ENCODE measurements at regions not wholly inside any gene's neighbourhood (a gene's known extent, or its start where the extent isn't known, plus 50 kb on each side); places are given as distances from the start of the nearest gene placed in this dataset.

DNA sequence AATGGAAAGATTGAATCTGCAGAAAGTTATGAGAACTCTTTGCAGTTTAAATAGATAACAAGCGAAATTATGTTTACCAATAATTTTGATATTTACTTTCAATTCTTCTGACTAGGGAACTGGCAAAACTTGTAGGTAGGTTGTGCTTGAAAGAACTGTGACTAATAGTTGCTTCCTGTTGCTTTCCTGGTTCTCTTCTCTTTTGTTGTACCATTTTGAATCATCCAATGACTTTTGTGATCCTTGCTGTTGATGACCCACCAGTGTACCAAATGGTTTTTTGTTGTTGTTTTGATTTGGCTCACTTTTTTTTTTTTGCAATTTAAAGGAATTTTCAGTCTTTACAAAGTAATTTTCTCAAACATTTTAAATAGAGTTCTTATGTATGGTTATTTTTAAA, 64.9 kb upstream of the DCBLD2 start:
- DNase-seq (ENCODE audit: low read depth), result peak; percentile 66

DNA sequence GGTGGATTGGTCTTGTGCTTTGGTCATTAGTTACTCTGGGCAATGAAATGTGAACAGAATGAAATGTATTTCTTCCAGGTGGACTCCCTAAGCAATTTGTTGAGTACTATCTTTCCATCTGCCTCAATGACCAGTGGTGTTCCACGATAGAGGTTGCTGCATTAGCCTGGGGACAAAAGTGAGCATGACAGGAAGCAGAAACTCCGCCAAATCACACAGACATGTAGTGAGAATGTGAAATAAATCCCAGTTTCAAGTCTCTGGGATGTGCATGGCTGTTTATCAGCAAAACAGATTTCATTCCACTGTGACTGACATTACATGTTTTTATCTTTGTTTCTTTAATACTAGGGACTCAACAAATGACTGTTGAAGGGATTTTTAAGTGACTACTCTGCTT, 63.3 kb upstream of the DCBLD2 start:
- peak; percentile 68 for DNase-seq (ENCODE audit: low read depth)

DNA sequence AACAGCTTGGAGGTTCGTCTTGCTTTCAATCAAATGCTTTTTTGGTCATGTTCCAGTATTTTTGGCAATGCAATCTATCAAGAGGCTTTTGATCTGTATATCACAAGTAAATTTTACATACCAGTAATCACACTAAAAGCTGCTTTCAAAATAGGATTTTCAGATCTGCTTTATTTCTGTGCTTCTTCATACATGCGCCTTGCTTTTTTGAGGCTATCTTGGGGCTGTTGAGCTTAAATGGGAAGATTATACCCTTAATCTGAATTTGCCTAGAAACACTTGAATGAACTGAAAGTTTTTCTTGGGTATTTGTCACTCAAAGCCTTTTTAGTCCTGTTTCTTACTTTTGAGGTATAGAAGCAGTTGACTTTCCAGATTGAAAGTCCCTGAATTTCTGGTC, 62.1 kb upstream of the DCBLD2 start:
- no peak for DNase-seq (ENCODE audit: low read depth)

DNA sequence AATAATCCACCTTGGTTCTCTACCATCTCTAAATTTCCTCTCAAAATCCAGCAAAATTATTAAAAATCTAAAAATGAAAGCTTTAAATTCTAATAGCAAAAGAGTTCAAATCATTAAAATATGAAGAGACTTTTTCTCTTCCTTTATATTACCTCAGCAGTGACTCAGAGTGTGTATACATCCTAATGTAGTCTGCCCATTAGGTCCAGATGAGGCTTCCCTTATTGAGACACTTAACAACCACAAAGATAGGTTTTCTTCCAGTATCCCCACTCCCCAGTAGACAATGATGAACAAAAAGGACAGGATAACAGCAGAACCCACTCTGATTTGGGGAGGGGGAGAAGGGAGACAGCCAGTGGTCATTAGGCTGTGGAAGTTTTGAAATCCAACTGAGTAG, 61.5 kb upstream of the DCBLD2 start:
- no peak for DNase-seq (ENCODE audit: low read depth)

DNA sequence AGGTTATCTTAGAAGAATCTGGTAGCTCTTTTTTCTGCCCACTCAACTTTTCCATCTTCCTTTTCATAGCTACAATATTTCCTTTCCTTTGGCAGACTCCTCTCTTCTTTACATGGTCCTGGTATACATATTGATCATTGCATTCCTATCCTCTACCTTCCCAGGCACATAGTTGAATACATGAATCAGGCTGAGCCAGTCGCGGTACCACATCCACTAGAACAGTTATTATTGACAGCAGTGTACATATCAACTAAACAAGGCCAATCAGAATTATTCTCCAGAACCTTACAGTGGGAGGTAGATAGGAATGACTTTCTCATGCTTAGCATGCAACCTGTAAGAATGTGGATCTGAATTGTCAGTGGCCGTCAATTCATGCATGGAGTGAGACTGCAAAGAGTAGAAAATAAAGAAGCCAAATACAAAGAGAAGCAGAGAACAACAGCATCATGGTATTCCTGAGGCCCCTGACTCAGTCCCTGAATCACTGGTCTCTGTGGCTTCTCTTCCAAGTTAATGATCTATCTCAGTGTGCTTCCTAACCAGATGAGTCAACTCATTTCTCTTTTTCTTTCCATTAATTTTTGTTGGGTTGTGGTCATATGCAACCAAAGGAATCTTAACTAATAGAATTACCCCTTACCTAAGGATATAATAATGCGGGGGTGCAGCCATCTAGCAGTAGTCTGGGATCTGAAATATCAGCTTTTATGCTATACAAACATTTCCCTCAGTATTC, 60.9 kb upstream of the DCBLD2 start:
- DNase-seq (ENCODE audit: low read depth), result peak; percentile 96

DNA sequence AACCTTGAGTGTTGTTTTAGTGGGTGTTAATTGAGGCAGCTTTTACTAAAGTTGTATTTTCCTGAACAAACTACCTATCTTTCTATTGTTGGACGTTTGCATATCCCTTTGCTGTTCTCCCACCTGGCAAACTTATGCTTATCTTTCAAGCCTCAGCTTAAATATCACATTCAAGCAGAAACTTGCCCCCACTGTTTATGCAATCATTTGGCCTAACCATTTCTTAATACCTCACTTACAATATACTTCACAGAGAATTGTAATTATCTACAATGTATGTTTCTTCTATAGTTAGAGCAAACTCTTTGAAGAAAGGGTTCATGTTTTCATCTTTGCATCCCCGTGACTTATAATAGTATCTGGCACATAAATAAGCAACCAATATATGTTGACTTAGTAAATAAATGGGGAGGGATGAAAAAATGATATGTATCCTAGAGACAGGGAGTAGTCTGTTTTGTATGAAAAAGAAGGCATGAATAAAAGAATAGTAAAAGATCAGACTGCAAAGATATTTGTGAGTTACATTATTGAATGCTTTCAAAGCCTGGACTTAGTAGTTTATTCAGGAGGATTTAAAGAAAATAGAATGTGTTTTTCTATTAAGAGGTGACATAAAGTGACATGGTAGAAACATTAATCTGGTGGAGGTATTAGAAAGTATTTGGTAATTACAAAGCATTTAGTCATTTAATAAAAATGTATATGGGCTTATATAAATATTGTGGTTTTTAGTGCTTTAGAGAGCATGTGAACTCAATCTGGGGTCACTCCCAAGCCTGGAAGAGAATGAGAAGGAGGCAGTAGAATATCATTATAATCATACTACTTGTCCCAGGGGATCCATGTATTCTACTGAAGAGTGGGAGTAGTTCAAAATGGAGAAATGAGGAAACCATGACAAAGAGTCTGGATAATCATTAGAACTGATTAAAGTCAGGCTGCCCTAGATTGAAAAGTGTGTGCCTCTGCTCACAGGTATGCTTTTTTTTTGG, 60.0 kb upstream of the DCBLD2 start:
- peak; percentile 79 for DNase-seq (ENCODE audit: low read depth)

DNA sequence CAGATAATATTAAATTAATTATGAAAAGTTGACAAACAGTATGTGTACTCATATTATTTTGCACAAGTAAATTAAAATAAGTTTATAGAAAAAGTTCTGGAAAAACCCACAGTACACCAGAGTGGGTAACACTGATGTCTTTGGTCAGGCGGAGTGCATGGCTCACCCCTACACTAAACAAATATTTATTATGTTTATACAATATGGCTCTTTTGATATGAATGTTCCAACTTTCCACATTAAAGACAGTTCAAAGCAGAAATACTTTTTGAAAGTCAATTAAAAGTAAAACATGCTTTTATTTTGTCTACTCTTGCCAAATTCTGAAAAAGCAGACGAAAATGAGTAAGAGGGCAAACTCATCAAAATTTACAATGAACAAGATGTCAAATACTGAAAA, 56.2 kb upstream of the DCBLD2 start:
- DNase-seq (ENCODE audit: low read depth), result no peak

DNA sequence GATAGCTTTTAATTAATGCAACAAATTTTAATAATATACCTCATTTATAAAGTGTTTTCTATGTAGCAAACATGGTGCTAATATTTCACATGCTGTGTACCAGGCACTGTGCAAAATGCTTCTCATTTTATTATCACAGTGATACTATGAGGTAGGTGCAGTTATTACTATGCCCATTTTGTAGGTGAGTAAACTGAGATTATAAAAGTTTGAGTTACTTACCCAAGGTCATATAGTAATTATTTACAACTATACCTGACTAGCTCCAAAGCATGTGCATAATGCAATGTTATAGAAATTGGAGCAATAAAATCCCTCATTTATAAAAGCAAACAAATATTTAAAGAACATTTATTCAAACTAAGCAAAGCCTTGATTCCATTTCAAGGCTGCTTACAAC, 54.5 kb upstream of the DCBLD2 start:
- no peak for DNase-seq (ENCODE audit: low read depth)

DNA sequence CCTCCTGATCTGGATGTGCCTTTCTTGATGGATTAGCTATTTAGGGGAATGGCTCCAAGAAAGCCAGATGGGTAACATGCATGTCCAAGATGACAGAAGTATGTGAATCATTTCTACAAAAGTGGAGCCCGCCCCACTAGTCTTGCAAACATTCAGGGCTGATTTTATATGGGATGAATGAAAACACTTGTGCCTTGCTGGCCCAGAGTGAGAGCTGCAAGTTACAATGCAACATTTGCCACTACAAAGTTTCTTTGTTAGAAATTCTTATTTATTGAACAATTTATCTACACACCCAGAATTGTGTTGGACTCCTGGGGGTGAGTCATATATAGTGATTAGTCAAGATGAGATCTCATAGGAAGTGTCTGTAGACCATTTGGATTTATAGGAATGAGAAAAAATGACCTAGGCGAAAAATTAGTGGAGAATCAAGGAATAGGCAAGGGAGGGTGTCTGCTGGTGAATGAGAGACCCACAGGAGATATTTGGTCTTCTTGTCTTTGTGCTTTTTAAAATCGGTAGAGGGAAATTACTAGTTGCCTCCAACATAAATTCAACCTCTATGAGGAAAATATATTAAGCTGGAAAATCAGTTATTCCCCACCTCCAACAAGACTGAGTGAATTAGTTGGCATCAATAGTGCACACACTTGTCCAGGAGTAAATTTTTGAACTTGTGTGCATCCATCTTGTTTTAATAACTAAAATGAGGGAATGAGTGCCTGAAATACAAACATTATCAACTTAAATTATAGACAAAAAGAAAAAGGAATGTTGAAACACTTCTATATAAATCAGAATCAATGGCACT, 53.5 kb upstream of the DCBLD2 start:
- DNase-seq (ENCODE audit: low read depth), result peak; percentile 50

DNA sequence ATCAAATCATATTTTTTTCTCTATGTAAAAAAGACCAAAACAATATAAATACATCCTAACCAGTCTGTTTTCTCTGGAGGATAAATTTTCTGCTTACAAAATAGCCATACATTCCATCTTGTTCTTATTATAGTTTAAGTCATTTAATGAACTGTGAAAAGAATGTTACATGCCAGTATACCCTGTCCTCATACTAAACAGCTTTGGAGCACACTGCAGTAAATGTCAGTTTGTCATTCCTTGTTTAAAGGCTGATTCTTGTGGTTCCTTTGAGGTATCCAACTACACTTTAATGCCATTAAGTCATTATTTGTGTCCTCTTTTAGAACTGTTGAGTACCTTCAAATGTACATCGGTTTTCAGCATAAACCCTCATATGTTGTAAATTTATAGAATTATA, 52.7 kb upstream of the DCBLD2 start:
- DNase-seq (ENCODE audit: low read depth), result no peak

DNA sequence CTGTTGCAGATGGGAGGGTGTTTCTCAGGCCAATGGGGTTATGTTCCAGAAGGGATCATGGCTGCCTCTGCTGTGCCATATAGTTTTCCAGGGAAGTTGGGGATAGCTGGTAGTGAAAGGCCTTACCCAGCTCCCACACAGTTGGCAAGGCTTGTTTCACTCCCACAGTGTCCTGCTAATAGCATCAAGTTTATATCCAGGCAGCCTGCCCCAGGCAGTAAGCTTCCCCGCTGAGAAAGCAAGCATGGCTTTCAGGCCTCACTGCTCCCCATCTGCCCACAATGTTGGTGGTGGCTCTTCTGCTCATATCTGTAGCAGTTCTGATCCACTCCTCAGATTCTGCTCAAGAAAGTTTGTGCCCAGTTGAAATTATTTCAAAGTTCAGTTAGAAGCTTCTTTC, 50.9 kb upstream of the DCBLD2 start:
- DNase-seq (ENCODE audit: low read depth), result peak; percentile 40

Measured in M059J (cell line).